ENCODE measurements at regions not wholly inside any gene's neighbourhood (a gene's known extent, or its start where the extent isn't known, plus 50 kb on each side); places are given as distances from the start of the nearest gene placed in this dataset.

GRCh38 chr19:31956771-31957392, 388.5 kb upstream of the ZNF507 start:
- no peak for DNase-seq

- DNase-seq = no peak
Measured at GRCh38 chr19:31957711-31958110, 387.7 kb upstream of the ZNF507 start.

- no peak for DNase-seq
Measured at GRCh38 chr19:31959527-31960018, 385.8 kb upstream of the ZNF507 start.

DNA sequence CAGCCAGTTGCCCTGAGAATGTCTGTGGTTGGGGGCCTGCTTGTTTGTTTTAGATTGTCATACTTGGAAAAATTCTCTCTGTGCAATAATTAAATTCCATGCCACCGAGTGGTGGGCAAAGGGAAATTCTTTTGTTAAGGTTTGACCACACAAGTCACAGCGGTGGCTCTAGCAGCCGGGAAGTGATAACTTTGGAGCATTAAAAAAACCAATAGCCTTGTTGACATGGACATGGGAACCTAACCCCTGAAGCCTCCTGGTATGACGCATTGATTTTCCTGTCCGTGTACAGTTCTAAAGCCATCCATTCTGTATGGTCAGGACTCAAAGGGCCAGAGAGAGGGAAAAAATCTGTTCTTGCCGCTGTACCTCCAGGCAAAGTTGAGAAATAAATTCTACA, 384.9 kb upstream of the ZNF507 start:
- no peak for DNase-seq

DNA sequence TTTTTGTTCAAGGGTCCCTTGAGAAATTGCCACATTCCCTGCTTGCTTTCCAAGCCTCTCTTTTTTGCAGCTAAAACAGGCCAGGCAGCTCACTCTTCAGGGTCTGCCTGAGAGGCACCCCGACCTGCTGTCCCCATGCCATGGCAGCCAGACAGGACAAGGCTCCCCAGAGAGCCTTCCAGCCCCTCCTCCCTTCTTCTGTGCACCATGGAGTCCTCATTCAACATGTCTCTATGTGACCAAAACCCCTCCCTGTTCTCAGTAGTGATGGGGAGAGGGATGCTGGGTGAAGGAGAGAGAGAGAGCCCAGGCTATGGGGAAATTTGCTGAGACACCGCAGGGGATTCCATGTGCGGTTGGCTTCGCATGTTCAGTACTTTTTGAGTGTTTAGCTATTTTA, 384.2 kb upstream of the ZNF507 start:
- no peak for DNase-seq

GRCh38 chr19:31961667-31962066, 383.7 kb upstream of the ZNF507 start:
- peak; percentile 19 for DNase-seq

GRCh38 chr19:31962561-31962996, 382.8 kb upstream of the ZNF507 start:
- DNase-seq = peak; percentile 24

- no peak for DNase-seq
Measured at GRCh38 chr19:31963746-31964145, 381.7 kb upstream of the ZNF507 start.

DNA sequence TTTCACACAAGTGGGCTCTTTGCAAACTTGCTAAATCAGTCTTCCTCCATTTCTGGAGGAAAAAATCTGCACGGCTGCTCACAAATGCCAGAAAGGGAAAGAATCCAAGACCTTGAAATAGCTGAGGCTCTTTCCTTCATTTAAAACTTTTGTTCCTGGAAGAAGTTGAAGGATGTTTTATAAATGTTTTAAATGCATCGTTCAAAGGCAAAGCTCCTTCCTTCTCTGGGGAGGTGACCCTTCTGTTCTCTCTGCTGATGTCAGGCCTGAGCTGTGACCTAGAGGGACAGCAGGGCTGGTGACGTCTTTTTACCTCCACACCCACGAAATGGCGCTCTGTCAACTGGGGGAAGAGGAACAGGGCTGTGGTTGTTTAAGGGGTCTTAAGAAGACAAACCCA, 376.4 kb upstream of the ZNF507 start:
- no peak for DNase-seq

DNA sequence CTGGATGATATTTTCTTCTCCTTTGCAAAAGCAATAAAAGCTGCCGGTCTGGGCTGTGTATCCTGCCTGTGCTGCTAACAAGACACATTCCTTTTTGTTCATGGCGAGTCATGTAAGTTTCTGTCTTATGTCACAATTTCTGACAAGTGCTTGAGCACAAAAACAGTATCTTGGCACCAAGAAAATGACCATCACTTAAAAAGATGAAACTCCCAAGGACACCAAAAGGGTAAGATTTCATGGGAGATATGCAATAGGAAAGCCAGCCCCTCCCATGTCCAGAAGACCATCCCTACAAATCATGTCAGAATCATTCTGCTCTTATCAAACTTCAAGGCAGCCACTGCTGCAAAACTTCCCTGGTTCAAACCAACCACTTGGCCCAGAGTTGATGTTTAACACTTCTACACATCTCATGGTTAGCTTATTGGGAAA, 375.4 kb upstream of the ZNF507 start:
- no peak for DNase-seq

GRCh38 chr19:31974290-31974689, 371.1 kb upstream of the ZNF507 start:
- DNase-seq = no peak

DNA sequence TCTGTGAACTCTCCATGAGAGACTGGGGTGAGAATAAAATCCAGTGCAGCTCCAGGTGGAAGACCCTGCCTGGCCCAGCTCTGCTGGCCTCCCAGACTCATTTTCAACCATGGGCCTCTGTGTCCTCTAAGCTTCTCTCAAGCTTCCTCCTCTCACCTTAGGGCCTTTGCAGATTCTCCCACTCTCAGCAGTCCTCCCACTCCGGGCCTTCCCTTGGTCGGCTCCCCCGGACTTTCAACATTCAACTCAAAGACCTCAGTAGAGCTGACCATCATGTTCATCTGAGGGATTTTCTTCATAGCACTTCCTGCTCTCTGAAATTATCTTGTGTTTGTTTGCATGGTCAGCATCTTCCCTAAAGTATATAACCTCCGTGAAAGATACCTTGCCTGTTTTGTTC, 370.5 kb upstream of the ZNF507 start:
- no peak for DNase-seq

GRCh38 chr19:31975461-31975860, 369.9 kb upstream of the ZNF507 start:
- no peak for DNase-seq

DNA sequence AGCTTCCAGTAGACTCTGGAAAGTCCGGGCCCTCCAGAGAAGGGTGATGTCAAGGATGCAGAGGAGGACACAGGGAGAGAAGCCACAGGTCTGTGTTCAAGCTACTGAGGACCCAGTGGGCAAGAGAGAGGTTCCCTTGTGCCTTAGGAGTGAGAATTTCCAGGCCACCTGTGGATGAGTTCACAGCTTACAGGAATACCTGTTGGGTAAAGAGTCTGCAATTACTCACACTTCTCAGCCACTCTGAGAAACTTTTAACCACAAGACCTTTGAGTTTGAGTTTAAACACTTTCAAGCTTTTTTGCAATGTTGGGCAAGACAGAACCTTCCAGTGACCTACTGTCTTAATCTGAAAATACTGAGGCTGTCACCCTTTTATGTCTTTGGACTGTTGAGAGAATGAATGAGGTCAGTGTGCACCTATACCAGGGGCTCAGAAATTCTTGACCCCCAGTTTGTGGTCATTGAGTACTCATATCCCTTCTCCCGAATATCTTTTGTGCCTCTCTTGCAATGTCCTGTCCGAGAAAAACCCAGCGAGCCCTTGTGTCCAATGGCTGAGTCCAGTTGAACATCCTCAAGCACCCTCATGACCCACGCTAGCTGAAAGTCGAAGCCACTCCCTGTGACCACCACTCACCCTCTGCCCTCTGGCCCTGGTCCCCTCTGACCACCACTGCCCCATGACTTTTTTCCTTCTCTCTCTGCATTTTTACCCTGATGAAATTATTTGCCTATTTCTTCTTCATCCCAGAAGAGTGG, 368.5 kb upstream of the ZNF507 start:
- DNase-seq = no peak

DNA sequence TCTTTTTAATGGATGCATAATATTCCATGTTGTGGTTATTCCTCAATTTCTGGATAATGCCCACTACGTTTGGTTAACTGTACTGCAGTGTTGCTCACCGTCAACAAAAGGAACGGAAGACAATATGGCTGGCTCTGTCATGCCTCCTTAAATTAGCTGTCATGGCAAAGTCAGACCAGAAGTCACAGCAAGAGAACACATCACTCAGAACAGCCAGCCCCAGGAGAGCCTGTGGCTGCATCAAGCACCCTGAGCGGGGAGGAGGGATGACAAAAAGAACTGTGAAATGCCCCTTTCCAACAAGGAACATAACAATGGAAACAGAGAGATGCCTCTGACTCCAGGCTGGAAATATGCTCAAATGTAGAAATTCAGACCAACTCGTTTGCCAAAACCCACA, 366.0 kb upstream of the ZNF507 start:
- DNase-seq = no peak

GRCh38 chr19:31979949-31980670, 365.3 kb upstream of the ZNF507 start:
- DNase-seq = no peak

DNA sequence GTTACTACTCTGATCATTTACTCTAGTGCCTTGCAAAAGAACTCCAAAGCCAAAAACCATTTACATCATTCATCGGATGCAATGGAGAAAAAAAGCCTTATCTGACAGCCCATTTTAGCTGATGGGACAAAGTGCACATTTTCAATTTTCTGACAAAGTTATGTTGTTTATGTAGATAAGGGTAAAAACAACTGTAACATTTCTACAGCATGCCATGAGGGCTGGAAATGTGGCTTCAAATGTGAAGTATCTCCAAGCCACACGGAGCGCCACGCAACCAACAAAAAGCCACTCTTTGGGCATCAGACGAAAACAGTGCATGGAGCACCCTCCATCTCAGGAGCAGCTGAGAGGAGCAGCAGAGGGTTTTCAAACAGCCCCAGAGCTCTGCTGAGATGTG, 364.6 kb upstream of the ZNF507 start:
- no peak for DNase-seq

DNA sequence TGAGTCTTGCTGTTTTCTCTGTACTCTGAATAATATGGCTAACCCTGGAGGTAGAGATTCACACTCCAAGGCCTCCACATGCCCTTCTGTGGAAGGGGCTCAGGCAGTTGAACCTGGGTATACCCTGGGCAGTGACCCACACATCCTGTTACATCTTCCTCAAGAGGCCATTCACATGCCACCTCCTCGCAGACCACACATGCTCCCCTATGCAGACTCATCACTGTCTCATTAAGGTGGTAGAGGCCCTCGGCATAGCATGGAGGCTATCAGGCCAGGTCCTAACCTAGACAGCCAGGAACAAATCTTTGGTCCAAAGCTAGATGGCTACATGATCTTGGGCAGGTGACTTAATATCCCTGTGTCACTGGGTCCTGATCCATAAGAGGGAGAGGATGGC, 363.9 kb upstream of the ZNF507 start:
- DNase-seq = no peak

DNA sequence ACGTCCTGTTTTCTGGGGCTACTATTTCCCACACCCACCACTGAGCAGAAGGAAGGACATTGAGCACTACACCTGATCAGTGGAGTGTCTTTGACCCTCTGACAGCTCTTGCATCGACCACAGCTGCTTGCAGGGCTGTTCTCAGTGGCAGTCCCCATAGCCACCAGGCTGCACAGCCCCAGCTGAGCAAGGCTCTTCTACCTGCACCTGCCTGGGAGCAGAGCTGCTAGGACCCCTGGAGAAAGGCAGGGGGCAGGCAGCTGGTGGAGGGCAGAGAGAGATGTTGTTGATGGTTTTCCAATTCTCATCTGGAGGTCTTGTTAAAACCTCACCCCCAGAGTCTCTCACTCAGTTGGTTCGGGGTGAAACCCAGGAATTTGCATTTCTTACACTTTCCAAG, 361.8 kb upstream of the ZNF507 start:
- no peak for DNase-seq

GRCh38 chr19:31985001-31985605, 360.3 kb upstream of the ZNF507 start:
- no peak for DNase-seq

GRCh38 chr19:31986951-31987350, 358.5 kb upstream of the ZNF507 start:
- no peak for DNase-seq

DNA sequence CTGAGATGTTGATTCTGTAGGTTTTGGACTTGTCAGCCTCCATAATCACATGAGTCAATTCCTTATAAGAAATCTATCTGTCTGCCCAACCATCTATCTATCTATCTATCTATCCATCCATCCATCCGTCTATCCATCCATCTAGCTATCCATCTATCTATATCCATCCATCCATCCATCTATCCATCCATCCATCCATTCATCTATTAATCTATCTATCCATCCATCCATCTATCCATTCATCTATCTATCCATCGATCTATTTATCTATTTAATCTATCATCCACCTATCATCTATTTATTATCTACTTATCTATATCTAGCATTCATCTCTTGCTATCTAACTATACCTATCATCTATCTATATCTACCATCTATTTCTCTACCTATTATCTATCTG, 357.2 kb upstream of the ZNF507 start:
- DNase-seq = no peak

- DNase-seq = no peak
Measured at GRCh38 chr19:31991984-31992655, 353.3 kb upstream of the ZNF507 start.

All from fibroblast of skin of scalp (primary cell).